H9 (cell line): ENCODE measurements at regions not wholly inside any gene's neighbourhood (a gene's known extent, or its start where the extent isn't known, plus 50 kb on each side); places are given as distances from the start of the nearest gene placed in this dataset.

Source experiments
- DNase-seq: peaks from one replicate; pipeline ENCODE4 v3.0.0-alpha.2; 2017
- H2AFZ ChIP-seq: one replicate; pipeline ENCODE4 v1.6.1; 2013; ENCODE audit warnings: mild to moderate bottlenecking, low read length, control low read depth, moderate library complexity
- H2AK5ac ChIP-seq: 2 replicates; pipeline ENCODE4 v1.6.1; 2013; ENCODE audit warnings: low read length, control low read depth, mixed read lengths; ENCODE audit not compliant: insufficient read length
- H2BK120ac ChIP-seq: one replicate; pipeline ENCODE4 v1.6.1; 2013; ENCODE audit warnings: low read depth, mild to moderate bottlenecking, low read length, control low read depth, inconsistent platforms; ENCODE audit not compliant: poor library complexity, severe bottlenecking
- H2BK12ac ChIP-seq: 2 replicates; pipeline ENCODE4 v1.6.1; 2013; ENCODE audit warnings: low read length, control low read depth, mixed read lengths, low read depth; ENCODE audit not compliant: insufficient read length
- H2BK15ac ChIP-seq: 2 replicates; pipeline ENCODE4 v1.6.1; 2013; ENCODE audit warnings: low read depth, low read length, control low read depth
- H2BK20ac ChIP-seq: one replicate; pipeline ENCODE4 v1.6.1; 2013; ENCODE audit warnings: low read depth, mild to moderate bottlenecking, low read length, control low read depth, inconsistent platforms; ENCODE audit not compliant: poor library complexity, severe bottlenecking
- H2BK5ac ChIP-seq: 2 replicates; pipeline ENCODE4 v1.6.1; 2013; ENCODE audit warnings: low read length, control low read depth, mixed read lengths; ENCODE audit not compliant: insufficient read length
- H3K14ac ChIP-seq: 2 replicates; pipeline ENCODE4 v1.6.1; 2013; ENCODE audit warnings: low read length, control low read depth; ENCODE audit not compliant: insufficient read depth
- H3K18ac ChIP-seq: 2 replicates; pipeline ENCODE4 v1.6.1; 2013; ENCODE audit warnings: low read depth, mild to moderate bottlenecking, mixed read lengths, low read length, control low read depth; ENCODE audit not compliant: insufficient read length
- H3K23ac ChIP-seq: 2 replicates; pipeline ENCODE4 v1.6.1; 2013; ENCODE audit warnings: low read length, control low read depth, mixed read lengths, low read depth; ENCODE audit not compliant: insufficient read length
- H3K23me2 ChIP-seq: 2 replicates; pipeline ENCODE4 v1.6.1; 2013; ENCODE audit warnings: low read depth, mild to moderate bottlenecking, mixed read lengths, low read length, control low read depth; ENCODE audit not compliant: insufficient read length, poor library complexity, severe bottlenecking
- H3K27ac ChIP-seq: 2 replicates; pipeline ENCODE4 v1.5.1; 2013; ENCODE audit warnings: low read length, control low read depth, mixed read lengths, low read depth; ENCODE audit not compliant: insufficient read length
- H3K27me3 ChIP-seq: 2 replicates; pipeline ENCODE4 v1.6.1; 2013; ENCODE audit warnings: low read length, control low read depth, inconsistent platforms; ENCODE audit not compliant: insufficient read depth
- H3K4ac ChIP-seq: 2 replicates; pipeline ENCODE4 v1.6.1; 2013; ENCODE audit warnings: low read depth, mild to moderate bottlenecking, control low read depth, inconsistent platforms, low read length, moderate library complexity
- H3K4me1 ChIP-seq: 2 replicates; pipeline ENCODE4 v1.6.1; 2013; ENCODE audit warnings: low read length, control low read depth, inconsistent platforms; ENCODE audit not compliant: insufficient read depth
- H3K4me2 ChIP-seq: 2 replicates; pipeline ENCODE4 v1.6.1; 2013; ENCODE audit warnings: low read length, control low read depth, mixed read lengths; ENCODE audit not compliant: insufficient read length, insufficient read depth
- H3K56ac ChIP-seq: 2 replicates; pipeline ENCODE4 v1.6.1; 2013; ENCODE audit warnings: low read depth, mild to moderate bottlenecking, mixed read lengths, low read length, control low read depth; ENCODE audit not compliant: insufficient read length
- H3K79me1 ChIP-seq: 2 replicates; pipeline ENCODE4 v1.6.1; 2013; ENCODE audit warnings: low read depth, mild to moderate bottlenecking, moderate library complexity, low read length, control low read depth, inconsistent platforms; ENCODE audit not compliant: insufficient read depth, poor library complexity, severe bottlenecking
- H3K79me2 ChIP-seq: 2 replicates; pipeline ENCODE4 v1.6.1; 2013; ENCODE audit warnings: low read length, control low read depth, inconsistent platforms; ENCODE audit not compliant: insufficient read depth
- H3K9ac ChIP-seq: 2 replicates; pipeline ENCODE4 v1.6.1; 2013; ENCODE audit warnings: low read length, control low read depth, mixed read lengths; ENCODE audit not compliant: insufficient read length; ENCODE audit errors: extremely low read depth
- H3K9me3 ChIP-seq: one replicate; pipeline ENCODE4 v1.6.1; 2013; ENCODE audit warnings: low read depth, low read length, inconsistent platforms; ENCODE audit not compliant: control insufficient read depth
- H3T11ph ChIP-seq: one replicate; pipeline ENCODE4 v1.6.1; 2013; ENCODE audit warnings: mild to moderate bottlenecking, low read length, control low read depth, inconsistent platforms
- H4K20me1 ChIP-seq: one replicate; pipeline ENCODE4 v1.6.1; 2013; ENCODE audit not compliant: control insufficient read depth, insufficient read length, insufficient read depth
- H4K5ac ChIP-seq: 2 replicates; pipeline ENCODE4 v1.6.1; 2013; ENCODE audit warnings: low read depth, mild to moderate bottlenecking, mixed read lengths, low read length, control low read depth; ENCODE audit not compliant: insufficient read length
- H4K8ac ChIP-seq: replicated peaks from 2 replicates; pipeline ENCODE4 v1.6.1; 2013; ENCODE audit warnings: low read length, control low read depth, mixed read lengths, low read depth; ENCODE audit not compliant: insufficient read length
- H4K91ac ChIP-seq: 2 replicates; pipeline ENCODE4 v1.6.1; 2013; ENCODE audit warnings: low read depth, mild to moderate bottlenecking, moderate library complexity, mixed read lengths, low read length, control low read depth; ENCODE audit not compliant: insufficient read length
- H3K27ac Mint-ChIP-seq, 3 experiments: 2 replicates in 2 of 3; 3 replicates in 1 of 3; pipeline ENCODE4 v1.8.0; 2020 to 2021; ENCODE audit warnings: mixed read lengths in 3 of 3, mild to moderate bottlenecking in 1 of 3, moderate library complexity in 1 of 3
- H3K27me3 Mint-ChIP-seq: 2 replicates; pipeline ENCODE4 v1.8.0; 2021; ENCODE audit warnings: low read depth, mild to moderate bottlenecking, moderate library complexity, mixed read lengths
- H3K36me3 Mint-ChIP-seq, 3 experiments: 2 replicates in 2 of 3; 3 replicates in 1 of 3; pipeline ENCODE4 v1.8.0; 2020 to 2021; ENCODE audit warnings: low read depth in 3 of 3, mixed read lengths in 3 of 3; ENCODE audit not compliant: insufficient read depth in 1 of 3
- H3K4me1 Mint-ChIP-seq, 2 experiments: 2 replicates each; pipeline ENCODE4 v1.8.0; 2020; ENCODE audit warnings: mixed read lengths in 2 of 2
- H3K4me3 Mint-ChIP-seq, 2 experiments: 2 replicates in 1 of 2; 3 replicates in 1 of 2; pipeline ENCODE4 v1.8.0; 2020 to 2021; ENCODE audit warnings: mild to moderate bottlenecking in 2 of 2, mixed read lengths in 2 of 2, moderate library complexity in 1 of 2
- H3K9me3 Mint-ChIP-seq, 2 experiments: 2 replicates in 1 of 2; 3 replicates in 1 of 2; pipeline ENCODE4 v1.8.0; 2020; ENCODE audit warnings: mild to moderate bottlenecking in 2 of 2, mixed read lengths in 2 of 2, moderate library complexity in 1 of 2
- CTCF ChIP-seq: fragments of 200-600 bp; sonication (generic); conservative IDR thresholded peaks from 3 replicates; pipeline ENCODE4 v1.8.0; 2021; ENCODE audit warnings: antibody characterized with exemption, mild to moderate bottlenecking
- WGBS: extraction: QIAGEN DNeasy Blood & Tissue Kit; methylation state at CpG from one replicate; pipeline ENCODE4 v1.1.7; 2013; ENCODE audit warnings: missing lambda C conversion rate, low lambda C conversion rate, mixed read lengths; ENCODE audit not compliant: insufficient read length; ENCODE audit errors: extremely low coverage; 5-methylcytosine and 5-hydroxymethylcytosine counted together

- H3K9me3 ChIP-seq = no peaks in the 10 kb centered on the region
- no peak overlapping the region for H2AFZ ChIP-seq
- H4K91ac ChIP-seq = no peak overlapping the region
- no peak for TF ChIP-seq CTCF
- no peak overlapping the region for H2BK12ac ChIP-seq
- no peak overlapping the region for H3K56ac ChIP-seq
- Mint-ChIP-seq H3K27me3 (peaks cover 6% of the 10 kb centered on the region; the same call in 1 of the 2 replicates), H3K27ac (no peak overlapping the region), H3K9me3 (peaks cover 4 to 8% of the 10 kb centered on the region in 2 experiments; a peak in 4 of 5 replicates), H3K4me3 (no peak overlapping the region), H3K36me3 (no peaks in the 10 kb centered on the region; a peak in 2 of 7 replicates), H3K4me1 (peaks cover 18 to 21% of the 10 kb centered on the region in 2 experiments)
- H3K79me1 ChIP-seq = no peaks in the 10 kb centered on the region
- H3K9ac ChIP-seq = no peak overlapping the region
- H2AK5ac ChIP-seq = no peak overlapping the region
- H2BK15ac ChIP-seq = no peak overlapping the region
- no peak overlapping the region for H3K4me2 ChIP-seq
- H3K23me2 ChIP-seq = no peaks in the 10 kb centered on the region
- H3K4me1 ChIP-seq = peaks cover 6% of the 10 kb centered on the region; the same call in 1 of the 2 replicates
- no peak overlapping the region for H3K23ac ChIP-seq
- no peak overlapping the region for H3K14ac ChIP-seq
- H4K5ac ChIP-seq = no peak overlapping the region
- no CpG with 5 or more reads among the region's 8 CpGs for WGBS
- no peaks in the 10 kb centered on the region; the same call in 1 of the 2 replicates for H3K27me3 ChIP-seq
- H3K18ac ChIP-seq = no peak overlapping the region
- no peaks in the 10 kb centered on the region for H4K20me1 ChIP-seq
- no peak overlapping the region for H4K8ac ChIP-seq
- no peak overlapping the region for H2BK5ac ChIP-seq
- no peak overlapping the region for H2BK20ac ChIP-seq
- no peaks in the 10 kb centered on the region for H3K79me2 ChIP-seq
- H2BK120ac ChIP-seq = no peak overlapping the region
- no peak overlapping the region for H3K4ac ChIP-seq
- H3T11ph ChIP-seq = no peak overlapping the region
- DNase-seq = no peak
- no peak overlapping the region for H3K27ac ChIP-seq
Measured at GRCh38 chr2:121134728-121135127, 150.3 kb downstream of the TFCP2L1 start.
